GM21367 (cell line): ENCODE measurements at regions not wholly inside any gene's neighbourhood (a gene's known extent, or its start where the extent isn't known, plus 50 kb on each side); places are given as distances from the start of the nearest gene placed in this dataset.
"Not testable (repeated sequence)": the region's sequence is repeated elsewhere in the genome, so short reads cannot be mapped to it uniquely, and the experiment has no call there.

Experiments used
- ATAC-seq: cut with Tn5 transposase; IDR thresholded peaks from one replicate; pipeline ENCODE4 v1.9.1; 2021; ENCODE audit not compliant: unreplicated experiment

DNA sequence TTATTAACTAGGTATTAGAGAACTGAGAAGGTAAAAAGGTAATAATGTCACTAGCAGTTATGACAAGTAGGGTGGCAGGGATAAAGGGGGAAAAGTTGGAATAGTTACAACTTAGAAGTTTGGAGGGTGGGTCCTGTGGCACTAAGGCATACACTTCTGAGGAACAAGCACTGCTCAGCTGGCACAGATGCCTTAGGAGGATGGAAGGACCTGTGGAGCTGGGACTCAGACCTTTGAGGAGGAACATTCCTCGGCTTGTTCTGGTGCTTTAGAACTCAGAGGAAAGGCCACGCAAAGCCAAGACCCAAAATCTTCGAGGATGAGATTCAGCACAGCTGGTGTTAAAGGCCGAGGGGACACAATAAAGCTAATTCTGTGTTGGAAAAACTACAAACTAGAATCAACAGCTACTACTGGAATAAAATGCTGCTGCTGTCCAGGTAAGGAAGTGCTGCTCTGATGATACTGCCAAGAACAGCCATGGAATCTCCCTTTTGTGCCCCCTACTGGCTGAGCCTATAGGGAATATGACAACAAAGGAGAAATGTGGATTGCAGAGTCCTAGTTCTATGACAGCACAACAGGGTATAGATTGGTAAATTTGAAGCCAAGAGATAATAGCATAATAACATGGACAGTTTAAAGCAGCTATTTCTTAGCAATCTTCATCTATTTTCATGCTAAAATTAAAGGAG lies 126.7 kb downstream of the SLC25A46 start:
- ATAC-seq = peak; percentile 58

DNA sequence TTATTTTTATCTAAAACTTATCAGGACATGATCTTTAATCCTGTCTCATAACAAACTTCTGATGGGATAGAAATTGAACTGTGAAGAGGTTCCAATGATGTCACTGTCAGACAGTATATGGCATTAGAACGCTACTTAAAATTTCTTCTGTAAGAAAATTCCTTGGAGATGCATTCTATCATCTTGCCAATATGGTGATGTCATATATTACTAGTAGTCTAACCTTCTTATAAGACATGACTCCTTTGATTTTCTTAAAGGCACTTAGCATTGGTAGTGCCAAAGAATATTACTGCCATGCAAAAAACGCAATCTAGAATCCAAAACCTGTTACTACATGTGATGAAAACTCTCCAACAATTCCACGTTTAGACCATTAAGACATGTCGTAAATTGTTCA lies 131.1 kb downstream of the SLC25A46 start:
- no peak for ATAC-seq

DNA sequence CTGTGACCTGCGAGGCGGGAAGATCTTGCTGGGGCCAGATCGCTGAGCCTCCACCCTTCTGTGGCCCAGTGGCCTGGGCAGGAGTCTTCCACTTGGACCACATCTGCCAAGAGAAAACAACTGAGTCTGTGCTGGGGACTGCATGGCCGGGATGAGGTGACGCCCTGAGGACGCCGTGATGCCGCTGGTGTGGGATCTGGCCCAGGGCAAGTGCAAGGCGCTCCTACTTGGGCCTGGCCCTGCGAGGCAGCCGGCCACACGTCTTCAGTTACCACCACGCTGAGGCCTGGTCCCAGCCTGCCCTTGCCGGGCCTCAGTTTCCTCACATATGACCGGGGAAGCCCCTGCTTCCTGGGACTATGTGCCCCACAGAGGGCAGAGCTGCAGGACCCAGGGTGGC lies 133.4 kb downstream of the SLC25A46 start:
- ATAC-seq = no peak

DNA sequence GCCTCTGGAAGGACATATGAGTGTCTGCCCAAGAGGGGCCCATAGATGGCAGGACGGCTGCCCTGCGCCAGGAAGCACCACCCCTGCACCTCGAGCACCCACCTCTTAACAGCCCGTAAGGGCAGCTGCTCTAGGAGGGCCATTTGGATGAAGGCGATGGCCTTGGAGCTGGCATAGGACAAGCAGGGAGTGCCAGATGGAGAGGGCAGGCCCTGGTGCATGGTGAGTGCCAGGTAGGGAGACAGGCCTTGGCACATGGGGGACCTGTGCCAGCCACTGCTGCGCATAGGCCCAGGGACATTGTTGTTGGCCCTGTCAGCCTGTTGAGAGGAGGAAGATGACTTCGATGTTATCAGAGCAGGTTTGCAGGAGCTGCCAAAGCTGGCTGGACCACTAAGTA lies 134.2 kb downstream of the SLC25A46 start:
- ATAC-seq = no peak

DNA sequence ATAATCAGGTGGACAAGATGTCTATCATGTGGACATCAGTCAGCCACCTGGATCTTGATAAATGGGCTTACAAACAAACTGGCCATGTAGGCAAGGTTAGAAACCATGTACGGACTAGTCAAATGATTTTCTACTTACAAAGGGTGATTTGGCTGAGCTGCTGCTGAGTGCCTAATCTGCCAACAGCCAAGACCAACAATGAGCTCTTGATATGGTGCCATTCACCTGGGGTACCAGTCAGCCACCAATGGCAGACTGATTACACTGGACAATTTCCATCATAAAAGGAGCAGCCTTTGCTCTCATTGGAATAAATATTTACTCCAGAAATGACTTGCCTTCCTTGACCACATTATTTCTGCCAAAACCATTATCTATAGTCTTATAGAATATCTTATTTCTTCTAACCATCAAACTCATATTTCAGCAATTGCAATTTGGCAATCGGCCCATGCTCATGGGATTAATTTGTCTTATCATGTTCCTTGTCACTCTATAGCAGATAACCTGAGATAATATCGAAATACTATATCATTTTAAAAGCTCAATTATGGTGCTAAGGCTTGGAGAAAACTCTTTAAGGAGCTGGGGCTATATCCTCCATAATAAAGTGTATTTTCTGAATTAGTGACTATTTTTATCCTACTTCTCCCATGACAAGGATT lies 135.1 kb downstream of the SLC25A46 start:
- ATAC-seq = no peak

DNA sequence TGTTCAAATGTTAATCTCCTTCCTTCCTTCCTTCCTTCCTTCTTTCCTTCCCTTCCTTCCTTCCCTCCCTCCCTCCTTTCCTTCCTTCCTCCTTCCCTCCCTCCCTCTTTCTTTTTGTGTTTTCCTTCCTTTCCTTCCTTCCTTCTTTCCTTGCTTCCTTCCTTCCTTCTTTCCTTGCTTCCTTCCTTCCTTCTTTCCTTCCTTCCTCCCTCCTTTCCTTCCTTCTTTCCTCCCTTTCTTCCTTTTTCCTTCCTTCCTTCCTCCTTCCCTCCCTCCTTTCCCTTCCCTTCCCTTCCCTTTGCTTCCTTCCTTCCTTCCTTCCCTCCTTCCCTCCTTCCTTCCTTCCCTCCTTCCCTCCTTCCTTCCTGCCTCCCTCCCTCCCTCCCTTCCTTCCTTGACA lies 136.3 kb downstream of the SLC25A46 start:
- ATAC-seq = not testable (repeated sequence)

DNA sequence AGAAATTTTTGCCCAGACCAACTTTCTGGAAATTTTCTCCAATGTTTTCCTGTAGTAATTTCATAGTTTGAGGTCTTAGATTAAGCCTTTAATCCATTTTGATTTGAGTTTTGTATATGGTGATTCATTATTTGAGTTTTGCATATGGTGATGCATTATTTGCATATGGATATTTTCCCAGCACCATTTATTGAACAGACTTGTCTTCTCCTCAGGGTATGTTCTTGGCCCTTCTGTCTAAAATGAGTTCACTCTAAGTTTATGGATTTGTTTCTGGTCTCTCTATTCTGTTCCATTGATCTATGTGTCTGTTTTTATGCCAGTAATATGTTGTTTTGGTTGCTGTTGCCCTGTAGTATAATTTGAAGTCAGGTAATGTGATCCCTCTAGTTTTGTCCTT lies 139.3 kb downstream of the SLC25A46 start:
- no peak for ATAC-seq

DNA sequence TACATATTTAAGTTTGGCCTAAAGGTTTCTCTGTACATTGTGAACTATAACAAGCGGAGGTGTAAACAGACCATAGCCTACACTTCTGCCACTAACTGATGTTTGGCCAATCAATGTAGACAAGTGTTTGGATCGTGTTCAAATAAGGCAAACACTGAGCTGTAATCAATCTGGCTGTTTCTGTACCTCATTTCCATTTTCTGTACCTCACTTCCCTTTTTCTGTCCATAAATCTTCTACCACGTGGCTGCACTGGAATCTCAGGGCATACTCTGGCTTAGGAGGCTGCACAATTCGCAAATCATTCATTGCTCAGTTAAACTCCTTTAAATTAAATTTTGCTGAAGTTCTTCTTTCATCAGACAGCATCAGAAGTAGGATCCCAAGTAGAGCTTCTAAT lies 140.9 kb downstream of the SLC25A46 start:
- no peak for ATAC-seq

DNA sequence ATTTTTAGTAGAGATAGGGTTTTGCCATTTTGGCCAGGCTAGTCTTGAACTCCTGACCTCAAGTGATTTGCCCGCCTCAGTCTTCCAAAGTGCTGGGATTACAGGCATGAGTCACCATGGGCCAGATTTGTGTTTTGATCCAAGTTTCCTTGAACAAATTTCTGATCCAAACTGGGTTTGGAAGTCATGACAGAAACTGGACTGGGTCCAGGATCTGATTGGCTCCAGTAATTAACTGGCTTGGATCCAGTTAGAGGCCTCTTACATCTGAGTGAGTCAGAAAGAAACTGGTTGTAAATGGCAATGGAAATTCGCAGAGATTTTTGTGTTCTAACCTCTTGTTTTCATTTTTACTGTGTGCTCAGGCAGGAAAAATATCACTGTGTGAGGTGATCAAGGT lies 141.6 kb downstream of the SLC25A46 start:
- ATAC-seq = no peak

DNA sequence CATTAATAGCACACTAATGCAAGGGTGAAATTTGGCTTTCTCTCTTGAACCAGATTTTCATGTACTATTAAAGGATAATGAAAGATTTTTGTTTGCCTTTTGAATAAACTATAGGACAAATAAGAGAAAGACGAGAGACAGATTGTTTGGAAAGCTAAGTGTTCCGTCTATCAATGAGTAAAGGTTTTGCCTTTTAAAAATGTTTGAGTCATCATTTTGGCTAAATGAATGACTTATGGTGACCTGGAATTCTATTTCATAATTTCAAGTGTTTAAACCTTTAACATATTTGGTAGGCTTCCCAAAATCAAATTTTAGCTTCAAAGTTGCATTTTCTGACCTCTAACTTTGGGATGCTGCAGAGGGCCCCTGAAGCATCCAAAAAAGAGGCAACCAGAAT lies 145.2 kb downstream of the SLC25A46 start:
- no peak for ATAC-seq

DNA sequence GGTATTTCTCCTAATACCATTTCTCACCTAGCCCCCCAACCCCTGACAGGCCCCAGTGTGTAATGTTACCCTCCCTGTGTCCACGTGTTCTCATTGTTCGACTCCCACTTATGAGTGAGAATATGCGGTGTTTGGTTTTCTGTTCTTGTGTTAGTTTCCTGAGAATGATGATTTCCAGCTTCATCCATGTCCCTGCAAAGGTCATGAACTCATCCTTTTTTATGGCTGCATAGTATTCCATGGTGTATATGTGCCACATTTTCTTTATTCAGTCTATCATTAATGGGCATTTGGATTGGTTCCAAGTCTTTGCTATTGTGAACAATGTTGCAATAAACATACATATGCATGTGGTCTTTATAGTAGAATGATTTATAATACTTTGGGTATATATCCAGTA lies 148.4 kb downstream of the SLC25A46 start:
- not testable (repeated sequence) for ATAC-seq

DNA sequence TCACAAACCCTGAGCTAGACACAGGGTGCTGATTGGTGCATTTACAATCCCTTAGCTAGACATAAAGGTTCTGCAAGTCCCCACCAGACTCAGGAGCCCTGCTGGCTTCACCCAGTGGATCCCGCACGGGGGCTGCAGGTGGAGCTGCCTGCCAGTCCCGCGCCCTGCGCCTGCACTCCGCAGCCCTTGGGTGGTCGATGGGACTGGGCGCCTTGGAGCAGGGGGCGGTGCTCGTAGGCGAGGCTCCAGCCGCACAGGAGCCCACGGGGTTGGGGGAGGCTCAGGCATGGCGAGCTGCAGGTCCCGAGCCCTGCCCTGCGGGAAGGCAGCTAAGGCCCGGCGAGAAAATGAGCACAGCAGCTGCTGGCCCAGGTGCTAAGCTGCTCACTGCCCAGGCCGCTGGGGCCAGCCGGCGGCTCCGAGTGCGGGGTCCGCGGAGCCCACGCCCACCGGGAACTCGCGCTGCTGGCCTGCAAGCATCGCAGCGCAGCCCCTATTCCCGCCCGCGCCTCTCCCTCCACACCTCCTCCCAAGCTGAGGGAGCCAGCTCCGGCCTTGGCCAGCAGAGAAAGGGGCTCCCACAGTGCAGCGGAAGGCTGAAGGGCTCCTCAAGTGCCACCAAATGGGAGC lies 155.2 kb downstream of the SLC25A46 start:
- not testable (repeated sequence) for ATAC-seq

DNA sequence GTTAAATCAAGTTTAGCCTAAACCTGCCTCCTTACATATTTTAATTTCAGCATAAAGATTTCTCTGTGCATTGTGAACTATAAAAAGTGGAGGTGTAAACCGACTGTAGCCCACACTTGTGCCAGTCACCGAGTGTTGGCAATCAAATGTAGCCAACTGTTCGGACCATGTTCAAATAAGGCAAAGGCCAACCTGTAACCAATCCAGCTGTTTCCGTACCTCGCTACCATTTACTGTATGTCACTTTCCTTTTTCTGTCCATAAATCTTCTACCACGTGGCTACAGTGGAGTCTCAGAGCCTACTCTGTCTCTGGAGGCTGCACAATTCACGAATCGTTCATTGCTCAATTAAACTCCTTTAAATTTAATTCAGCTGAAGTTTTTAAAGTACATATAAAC lies 156.0 kb downstream of the SLC25A46 start:
- no peak for ATAC-seq

DNA sequence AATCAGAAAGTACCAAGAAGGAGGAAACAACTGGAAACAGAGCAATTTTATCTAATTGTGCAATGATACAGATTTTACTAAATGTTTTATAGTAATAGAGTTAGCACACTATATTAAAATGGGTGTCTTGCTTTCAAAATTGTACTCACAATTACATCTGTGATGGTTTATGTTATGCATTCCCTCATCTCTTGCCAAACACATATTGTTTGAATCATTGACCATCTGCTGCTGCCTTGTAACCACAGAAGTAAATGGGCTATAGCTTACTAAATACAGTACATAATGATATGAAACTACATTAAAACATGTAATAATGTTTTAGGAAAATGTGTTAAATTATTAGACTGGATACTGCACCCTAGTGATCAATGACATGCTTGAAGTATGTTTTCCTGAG lies 158.1 kb downstream of the SLC25A46 start:
- no peak for ATAC-seq

DNA sequence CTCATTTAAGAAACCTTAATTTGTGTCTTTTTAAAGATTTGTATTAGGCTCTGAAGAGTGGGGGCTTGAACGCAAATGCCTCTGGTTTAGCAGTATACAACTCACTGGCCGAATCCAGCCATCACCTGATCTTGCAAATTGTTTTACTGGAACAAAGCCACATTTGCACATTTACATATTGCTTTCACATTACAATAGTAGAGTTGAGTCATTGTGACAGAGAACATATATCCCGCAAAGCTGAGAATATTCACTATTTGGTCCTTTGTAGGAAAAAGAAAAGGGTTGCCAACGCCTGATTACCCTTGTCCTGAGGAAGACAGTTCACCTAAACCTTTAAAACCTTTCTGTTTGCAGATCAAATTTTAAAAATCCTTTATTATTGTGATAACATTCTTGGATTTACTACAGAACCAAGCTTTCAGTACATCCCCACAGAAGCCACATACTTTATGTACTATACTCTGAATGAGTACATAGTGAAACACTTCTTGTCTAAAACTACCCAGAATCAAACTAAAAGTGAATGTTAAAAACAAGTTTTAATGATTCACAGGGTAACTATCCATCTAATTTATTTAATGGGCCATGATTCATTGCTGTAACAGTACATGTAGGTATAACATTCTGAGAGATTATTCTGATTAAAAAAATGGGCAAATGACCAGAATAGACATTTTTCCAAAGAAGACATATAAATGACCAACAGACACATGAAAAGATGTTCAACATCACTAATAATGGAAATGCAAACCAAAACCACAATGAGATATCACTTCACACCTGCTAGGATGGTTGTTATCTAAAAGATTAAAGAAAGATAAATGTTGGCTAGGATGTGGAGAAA lies 161.0 kb downstream of the SLC25A46 start:
- ATAC-seq = peak; percentile 68

DNA sequence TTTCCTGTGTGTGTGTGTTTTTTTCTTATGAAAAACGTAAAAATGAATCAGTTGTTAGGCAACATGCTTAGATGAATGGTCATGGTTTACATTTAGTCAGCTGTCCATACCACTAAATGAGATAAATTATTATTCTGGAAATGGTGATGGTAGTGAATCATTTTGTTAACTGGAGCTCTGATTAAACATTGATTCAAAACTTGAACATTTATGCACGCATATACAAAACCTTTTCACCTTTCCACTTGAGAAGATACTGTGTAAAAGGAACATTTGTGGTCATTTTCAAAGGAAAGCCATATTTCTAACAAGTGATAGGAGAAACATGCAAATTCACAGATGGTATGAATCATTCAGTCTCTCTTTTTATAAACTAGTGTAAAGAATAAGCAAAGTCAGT lies 162.0 kb downstream of the SLC25A46 start:
- ATAC-seq = no peak

DNA sequence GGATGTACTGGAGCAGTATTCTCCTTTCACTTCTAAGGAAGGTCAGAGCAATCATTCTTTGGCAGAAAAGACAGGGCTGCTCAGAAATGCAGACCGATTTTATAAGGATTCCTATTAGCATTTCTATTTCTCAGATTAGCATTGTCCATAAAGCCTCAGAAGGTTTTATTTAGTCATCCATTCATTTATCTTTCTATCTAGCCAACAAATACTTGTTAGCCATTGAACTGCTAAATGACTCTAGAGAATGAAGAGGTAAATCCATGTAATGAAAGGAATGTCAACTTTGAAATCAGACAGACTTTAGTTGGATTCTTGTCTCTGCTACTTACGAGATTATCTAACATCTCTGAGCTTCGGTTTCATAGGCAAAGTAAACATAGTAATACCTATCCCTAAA lies 165.2 kb downstream of the SLC25A46 start:
- ATAC-seq = no peak

DNA sequence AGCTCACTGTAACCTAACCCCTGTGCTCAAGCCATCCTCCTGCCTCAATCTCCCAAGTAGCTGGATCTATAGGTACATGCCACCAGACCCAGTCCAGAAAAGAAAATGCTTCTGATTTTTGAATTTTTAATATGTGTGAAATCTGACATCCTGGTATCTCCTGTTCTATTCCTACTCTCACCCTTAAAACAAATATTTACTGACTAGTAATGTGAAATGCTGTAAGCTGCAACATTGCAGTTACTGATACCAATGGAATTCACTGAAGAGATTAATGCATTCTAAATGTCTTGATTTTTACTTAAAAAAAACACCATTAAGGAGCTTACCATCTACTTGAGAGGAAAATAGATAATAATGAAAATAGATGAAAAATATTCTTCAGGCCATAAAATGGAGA lies 162.7 kb upstream of the TSLP start:
- ATAC-seq = no peak

DNA sequence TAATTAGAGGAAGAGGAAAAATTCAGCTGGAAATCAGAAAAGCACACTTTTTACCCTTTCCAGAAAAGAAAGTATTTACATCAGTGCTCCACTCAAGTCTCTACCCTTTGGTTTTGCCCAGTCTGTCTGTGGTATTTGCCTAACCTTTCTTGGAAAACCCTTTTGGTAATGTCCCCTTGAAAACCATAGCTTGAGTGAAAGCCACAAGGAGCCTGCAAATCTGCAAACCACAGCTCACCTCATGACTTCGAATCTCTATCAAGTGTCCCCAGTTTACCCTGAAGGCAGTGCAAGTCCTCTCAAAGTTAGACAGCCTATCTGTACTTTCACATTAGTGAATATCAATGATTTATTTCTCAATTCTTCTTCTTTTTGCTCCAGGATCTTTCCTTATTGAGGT lies 162.1 kb upstream of the TSLP start:
- no peak for ATAC-seq

DNA sequence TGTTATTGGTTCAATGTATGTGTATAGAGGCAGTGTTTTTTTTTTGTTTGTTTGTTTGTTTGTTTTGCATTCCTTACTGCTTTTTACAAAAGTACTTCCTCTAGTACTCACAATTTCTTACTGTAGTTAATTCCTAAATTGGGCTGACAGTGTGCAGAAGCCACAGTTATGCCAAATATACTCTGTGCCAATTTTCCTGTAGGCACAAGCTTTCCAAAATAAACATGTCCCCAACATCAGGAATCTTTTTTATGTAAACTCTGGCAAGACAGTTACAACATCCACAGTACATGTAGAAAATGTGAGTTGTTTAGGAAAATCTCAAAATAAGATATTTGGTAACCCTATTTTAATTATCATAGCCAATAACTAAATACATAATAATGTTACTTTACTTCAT lies 161.6 kb upstream of the TSLP start:
- no peak for ATAC-seq

DNA sequence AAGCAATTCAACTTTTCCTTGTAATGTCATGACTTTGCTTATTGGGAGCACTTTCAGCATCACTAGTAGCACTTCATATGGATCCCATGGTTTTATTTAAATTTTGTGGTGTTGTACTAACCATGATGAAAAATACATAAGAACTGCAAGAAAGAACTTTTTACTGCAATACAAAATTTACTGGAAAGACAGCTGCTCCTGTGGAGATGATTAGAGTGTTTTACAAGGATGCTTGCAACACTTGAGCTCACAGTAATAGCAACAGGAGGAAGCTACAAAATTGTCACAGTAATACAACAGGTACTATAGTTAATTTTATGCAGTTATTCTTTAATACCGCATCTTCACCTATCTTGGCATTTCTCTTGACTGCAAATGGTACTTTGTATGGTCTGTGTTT lies 158.3 kb upstream of the TSLP start:
- ATAC-seq = no peak
